OCI-LY1 (cell line): ENCODE measurements at regions not wholly inside any gene's neighbourhood (a gene's known extent, or its start where the extent isn't known, plus 50 kb on each side); places are given as distances from the start of the nearest gene placed in this dataset.

Experiments
- CTCF ChIP-seq: fragments of 200-600 bp; sonication (generic), shearing (Covaris generic); IDR thresholded peaks from 2 replicates; pipeline ENCODE4 v1.5.1; 2017; ENCODE audit warnings: mild to moderate bottlenecking, antibody characterized with exemption, low read length, moderate library complexity, mixed read lengths
- EZH2 ChIP-seq: fragments of 200-600 bp; sonication (generic), shearing (Covaris generic); IDR thresholded peaks from 2 replicates; pipeline ENCODE4 v1.8.0; 2017; ENCODE audit warnings: borderline replicate concordance, mixed run types, mild to moderate bottlenecking, antibody characterized with exemption, low read length, moderate library complexity, mixed read lengths

- TF ChIP-seq CTCF (no peak), EZH2 (no peak)
Measured at GRCh38 chrX:67437821-67438220, 106.0 kb upstream of the AR start.
